GM23338 (cell line): ENCODE measurements at regions not wholly inside any gene's neighbourhood (a gene's known extent, or its start where the extent isn't known, plus 50 kb on each side); places are given as distances from the start of the nearest gene placed in this dataset.
A peak's percentile ranks its signal among the peaks of the same experiment; 100 is the strongest.

Source experiments
- ATAC-seq: fragments of 200-7000 bp; cut with Tn5 transposase; 3 replicates; pipeline ENCODE4 v1.9.1; 2020
- DNase-seq: peaks from one replicate; pipeline ENCODE4 v3.0.0-alpha.2; 2015; ENCODE audit warnings: low spot score
- H2AFZ ChIP-seq: fragments of 200-600 bp; sonication (generic); 2 replicates; pipeline ENCODE4 v1.8.0; 2016; ENCODE audit warnings: antibody characterized with exemption, mild to moderate bottlenecking, moderate library complexity
- H3F3A ChIP-seq: fragments of 200-600 bp; sonication (generic); replicated peaks from 2 replicates; pipeline ENCODE4 v1.8.0; 2017; ENCODE audit warnings: antibody characterized with exemption, mixed run types, low read depth
- H3K27ac ChIP-seq: fragments of 200-600 bp; sonication (generic); 2 replicates; pipeline ENCODE4 v1.6.1; 2016; ENCODE audit warnings: low read depth
- H3K27me3 ChIP-seq: fragments of 200-600 bp; sonication (generic); 2 replicates; pipeline ENCODE4 v1.8.0; 2016; ENCODE audit warnings: mild to moderate bottlenecking, mixed run types, moderate library complexity; ENCODE audit not compliant: insufficient read depth
- H3K36me3 ChIP-seq: fragments of 200-600 bp; sonication (generic); 2 replicates; pipeline ENCODE4 v1.8.0; 2016; ENCODE audit warnings: mild to moderate bottlenecking; ENCODE audit not compliant: insufficient read depth
- H3K4me1 ChIP-seq: fragments of 200-600 bp; sonication (generic); 2 replicates; pipeline ENCODE4 v1.8.0; 2016; ENCODE audit warnings: mild to moderate bottlenecking, moderate library complexity; ENCODE audit not compliant: insufficient read depth
- H3K4me2 ChIP-seq: fragments of 200-600 bp; sonication (generic); 2 replicates; pipeline ENCODE4 v1.7.1; 2017; ENCODE audit warnings: mixed run types
- H3K4me3 ChIP-seq: fragments of 200-600 bp; sonication (generic); 2 replicates; pipeline ENCODE4 v1.6.1; 2016; ENCODE audit warnings: mixed run types
- H3K79me2 ChIP-seq: fragments of 200-600 bp; sonication (generic); replicated peaks from 2 replicates; pipeline ENCODE4 v1.8.0; 2017; ENCODE audit warnings: mild to moderate bottlenecking; ENCODE audit not compliant: insufficient read depth
- H3K9me2 ChIP-seq: fragments of 200-600 bp; sonication (generic); 2 replicates; pipeline ENCODE4 v1.8.0; 2017; ENCODE audit not compliant: insufficient read depth
- H4K20me1 ChIP-seq: fragments of 200-600 bp; sonication (generic); replicated peaks from 2 replicates; pipeline ENCODE4 v1.8.0; 2017; ENCODE audit warnings: mild to moderate bottlenecking; ENCODE audit not compliant: insufficient read depth
- H3K27ac Mint-ChIP-seq: 2 replicates; pipeline ENCODE4 v1.8.0; 2020; ENCODE audit warnings: inconsistent platforms, mild to moderate bottlenecking, moderate library complexity, mixed read lengths
- H3K27me3 Mint-ChIP-seq: 3 replicates; pipeline ENCODE4 v1.8.0; 2022; ENCODE audit warnings: low read depth, mild to moderate bottlenecking, moderate library complexity, mixed read lengths, inconsistent platforms; ENCODE audit not compliant: insufficient read depth, poor library complexity
- H3K36me3 Mint-ChIP-seq: 3 replicates; pipeline ENCODE4 v1.8.0; 2021; ENCODE audit warnings: low read depth, mild to moderate bottlenecking, inconsistent platforms, moderate library complexity, mixed read lengths
- H3K4me1 Mint-ChIP-seq: 3 replicates; pipeline ENCODE4 v1.8.0; 2020; ENCODE audit warnings: mild to moderate bottlenecking, inconsistent platforms, mixed read lengths
- H3K4me3 Mint-ChIP-seq: 3 replicates; pipeline ENCODE4 v1.8.0; 2021; ENCODE audit warnings: moderate library complexity, mild to moderate bottlenecking, inconsistent platforms, mixed read lengths
- H3K9me3 Mint-ChIP-seq: 3 replicates; pipeline ENCODE4 v1.8.0; 2020; ENCODE audit warnings: moderate library complexity, mild to moderate bottlenecking, inconsistent platforms, mixed read lengths
- CREB1 ChIP-seq: fragments of 250-450 bp; sonication (Bioruptor Pico); IDR thresholded peaks from 2 replicates; pipeline ENCODE4 v1.5.0; 2020; ENCODE audit warnings: low read depth, mild to moderate bottlenecking, moderate library complexity
- CTCF ChIP-seq, 2 experiments: fragments of 200-600 bp in 1 of 2; sonication (generic) in 1 of 2; conservative IDR thresholded peaks; 2 replicates each; pipeline versions ENCODE4 v1.5.1 to v1.6.1; 2016 to 2017; ENCODE audit warnings: antibody characterized with exemption in 2 of 2, low read depth in 2 of 2, mild to moderate bottlenecking in 2 of 2, moderate library complexity in 1 of 2
- JUNB ChIP-seq: IDR thresholded peaks from one replicate; pipeline ENCODE4 v1.6.1; 2016; ENCODE audit warnings: antibody characterized with exemption; ENCODE audit not compliant: unreplicated experiment
- NANOG ChIP-seq: IDR thresholded peaks from 2 replicates; pipeline ENCODE4 v1.6.1; 2016; ENCODE audit warnings: antibody characterized with exemption, borderline replicate concordance
- POLR2AphosphoS5 ChIP-seq: IDR thresholded peaks from 2 replicates; pipeline ENCODE4 v1.6.1; 2016; ENCODE audit warnings: antibody characterized with exemption, low read depth
- REST ChIP-seq: IDR thresholded peaks from one replicate; pipeline ENCODE4 v1.6.1; 2018; ENCODE audit warnings: antibody characterized with exemption; ENCODE audit not compliant: unreplicated experiment
- STAT1 ChIP-seq: IDR thresholded peaks from one replicate; pipeline ENCODE4 v1.6.1; 2016; ENCODE audit warnings: antibody characterized with exemption; ENCODE audit not compliant: unreplicated experiment
- ZNF331 ChIP-seq: fragments of 250-450 bp; sonication (Bioruptor Pico); IDR thresholded peaks from 2 replicates; pipeline ENCODE4 v1.5.0; 2020; ENCODE audit warnings: low read depth, mild to moderate bottlenecking, moderate library complexity
- ZNF462 ChIP-seq: fragments of 250-450 bp; sonication (Bioruptor Pico); IDR thresholded peaks from 2 replicates; pipeline ENCODE4 v1.5.0; 2020; ENCODE audit warnings: mild to moderate bottlenecking, moderate library complexity

GRCh38 chr2:122020377-122020776 lies 264.9 kb downstream of the TSN start (continued):
- no peak for TF ChIP-seq REST

GRCh38 chr2:122021941-122022340 lies 266.5 kb downstream of the TSN start:
- no peaks in the 10 kb centered on the region for H3K27me3 ChIP-seq
- Mint-ChIP-seq H3K4me3 (no peak overlapping the region), H3K9me3 (no peaks in the 10 kb centered on the region; the same call in 1 of the 3 replicates), H3K27me3 (peaks cover 6% of the 10 kb centered on the region), H3K36me3 (no peaks in the 10 kb centered on the region), H3K4me1 (peaks cover 21% of the 10 kb centered on the region), H3K27ac (no peak overlapping the region)
- H3K27ac ChIP-seq: no peak overlapping the region
- no peak for ATAC-seq
- no peak overlapping the region for H3K4me2 ChIP-seq
- H3K79me2 ChIP-seq: no peaks in the 10 kb centered on the region
- 0 out of 2 replicates have a peak, but pooled peaks cover 4% of the 10 kb centered on the region for H3K4me1 ChIP-seq
- H4K20me1 ChIP-seq: no peaks in the 10 kb centered on the region
- no peaks in the 10 kb centered on the region for H3F3A ChIP-seq
- H2AFZ ChIP-seq: 0 out of 2 replicates have a peak overlapping the region, but pooled peaks have one; percentile 32
- H3K36me3 ChIP-seq: no peaks in the 10 kb centered on the region
- DNase-seq: no peak
- H3K9me2 ChIP-seq: peaks cover 7% of the 10 kb centered on the region; the same call in 1 of the 2 replicates
- no peak overlapping the region for H3K4me3 ChIP-seq
- TF ChIP-seq STAT1: no peak
- TF ChIP-seq CTCF (conservative IDR thresholded peaks at IDR 0.05; ENCODE audit: low read depth in 2 of 2): no peak
- TF ChIP-seq NANOG: no peak
- no peak for TF ChIP-seq JUNB
- TF ChIP-seq ZNF462 (CRISPR knock-in tag): no peak
- no peak for TF ChIP-seq ZNF331
- TF ChIP-seq CREB1 (CRISPR knock-in tag): no peak
- TF ChIP-seq POLR2AphosphoS5: no peak
- TF ChIP-seq REST: no peak
